Pons (tissue), 1 donor: ENCODE measurements at regions not wholly inside any gene's neighbourhood (a gene's known extent, or its start where the extent isn't known, plus 50 kb on each side); places are given as distances from the start of the nearest gene placed in this dataset.
A peak's percentile ranks its signal among the peaks of the same experiment; 100 is the strongest.
"Not testable (repeated sequence)": the region's sequence is repeated elsewhere in the genome, so short reads cannot be mapped to it uniquely, and the experiment has no call there.

Source experiments
- DNase-seq: peaks from one replicate; pipeline ENCODE4 v3.0.0-alpha.2; 2016; ENCODE audit warnings: low spot score

GRCh38 chr7:121563177-121563576, 167.1 kb upstream of the FAM3C start:
- no peak for DNase-seq

GRCh38 chr7:121562259-121562658, 166.2 kb upstream of the FAM3C start:
- DNase-seq = no peak

GRCh38 chr7:121561717-121562116, 165.6 kb upstream of the FAM3C start:
- DNase-seq = no peak

- no peak for DNase-seq
Measured at GRCh38 chr7:121560267-121560990, 164.3 kb upstream of the FAM3C start.

- DNase-seq = peak; percentile 71
Measured at GRCh38 chr7:121558288-121558687, 162.2 kb upstream of the FAM3C start.

- no peak for DNase-seq
Measured at GRCh38 chr7:121557034-121557892, 161.2 kb upstream of the FAM3C start.

- no peak for DNase-seq
Measured at GRCh38 chr7:121555558-121555957, 159.4 kb upstream of the FAM3C start.

- DNase-seq = peak; percentile 75
Measured at GRCh38 chr7:121547544-121548092, 151.5 kb upstream of the FAM3C start.

- no peak for DNase-seq
Measured at GRCh38 chr7:121546632-121547543, 150.8 kb upstream of the FAM3C start.

GRCh38 chr7:121545418-121545817, 149.3 kb upstream of the FAM3C start:
- DNase-seq = no peak

- no peak for DNase-seq
Measured at GRCh38 chr7:121544726-121545125, 148.6 kb upstream of the FAM3C start.

- no peak for DNase-seq
Measured at GRCh38 chr7:121544238-121544637, 148.1 kb upstream of the FAM3C start.

GRCh38 chr7:121541457-121541856, 145.3 kb upstream of the FAM3C start:
- no peak for DNase-seq

- DNase-seq = no peak
Measured at GRCh38 chr7:121540138-121540537, 144.0 kb upstream of the FAM3C start.

GRCh38 chr7:121537031-121537430, 140.9 kb upstream of the FAM3C start:
- DNase-seq = no peak

- DNase-seq = no peak
Measured at GRCh38 chr7:121531175-121532070, 135.3 kb upstream of the FAM3C start.

- DNase-seq = no peak
Measured at GRCh38 chr7:121530227-121531174, 134.4 kb upstream of the FAM3C start.

GRCh38 chr7:121529003-121529402, 132.9 kb upstream of the FAM3C start:
- DNase-seq = no peak

GRCh38 chr7:121526210-121526609, 130.1 kb upstream of the FAM3C start:
- not testable (repeated sequence) for DNase-seq
